ENCODE measurements at regions not wholly inside any gene's neighbourhood (a gene's known extent, or its start where the extent isn't known, plus 50 kb on each side); places are given as distances from the start of the nearest gene placed in this dataset.
"Not testable (repeated sequence)": the region's sequence is repeated elsewhere in the genome, so short reads cannot be mapped to it uniquely, and the experiment has no call there.

GRCh38 chr14:92241966-92242595 is 80.9 kb upstream of the SLC24A4 start:
- no peak for DNase-seq
- in situ Hi-C loops (cut with HindIII; ENCODE audit: low pct_ligation_motif_present, low sequenced_read_pairs): no loop called here
- TF ChIP-seq, protein P1, sequence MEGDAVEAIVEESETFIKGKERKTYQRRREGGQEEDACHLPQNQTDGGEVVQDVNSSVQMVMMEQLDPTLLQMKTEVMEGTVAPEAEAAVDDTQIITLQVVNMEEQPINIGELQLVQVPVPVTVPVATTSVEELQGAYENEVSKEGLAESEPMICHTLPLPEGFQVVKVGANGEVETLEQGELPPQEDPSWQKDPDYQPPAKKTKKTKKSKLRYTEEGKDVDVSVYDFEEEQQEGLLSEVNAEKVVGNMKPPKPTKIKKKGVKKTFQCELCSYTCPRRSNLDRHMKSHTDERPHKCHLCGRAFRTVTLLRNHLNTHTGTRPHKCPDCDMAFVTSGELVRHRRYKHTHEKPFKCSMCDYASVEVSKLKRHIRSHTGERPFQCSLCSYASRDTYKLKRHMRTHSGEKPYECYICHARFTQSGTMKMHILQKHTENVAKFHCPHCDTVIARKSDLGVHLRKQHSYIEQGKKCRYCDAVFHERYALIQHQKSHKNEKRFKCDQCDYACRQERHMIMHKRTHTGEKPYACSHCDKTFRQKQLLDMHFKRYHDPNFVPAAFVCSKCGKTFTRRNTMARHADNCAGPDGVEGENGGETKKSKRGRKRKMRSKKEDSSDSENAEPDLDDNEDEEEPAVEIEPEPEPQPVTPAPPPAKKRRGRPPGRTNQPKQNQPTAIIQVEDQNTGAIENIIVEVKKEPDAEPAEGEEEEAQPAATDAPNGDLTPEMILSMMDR (IDR thresholded peaks at IDR 0.05; ENCODE audit: low read depth, low read length, missing control alignments): no peak
- Histone ChIP-seq H3K36me3 (replicated peaks) (no peaks in the 10 kb centered on the region), H3K27me3 (replicated peaks) (no peaks in the 10 kb centered on the region), H3K4me3 (ENCODE audit: low read depth, low read length) (no peak overlapping the region), H3K27ac (no peak overlapping the region)

GRCh38 chr14:92244805-92245204 is 78.2 kb upstream of the SLC24A4 start:
- Histone ChIP-seq H3K36me3 (replicated peaks) (no peaks in the 10 kb centered on the region), H3K4me3 (ENCODE audit: low read depth, low read length) (no peak overlapping the region), H3K27ac (no peak overlapping the region), H3K27me3 (replicated peaks) (no peaks in the 10 kb centered on the region)
- TF ChIP-seq, protein P1 (IDR thresholded peaks at IDR 0.05; ENCODE audit: low read depth, low read length, missing control alignments): no peak
- in situ Hi-C loops (cut with HindIII; ENCODE audit: low pct_ligation_motif_present, low sequenced_read_pairs): no loop called here
- no peak for DNase-seq

- H3K36me3 ChIP-seq (replicated peaks): no peaks in the 10 kb centered on the region
- peaks cover 1% of the 10 kb centered on the region for H3K27me3 ChIP-seq (replicated peaks)
- TF ChIP-seq, protein P1 (IDR thresholded peaks at IDR 0.05; ENCODE audit: low read depth, low read length, missing control alignments): no peak
- H3K4me3 ChIP-seq (ENCODE audit: low read depth, low read length): no peak overlapping the region
- H3K27ac ChIP-seq: no peak overlapping the region
- in situ Hi-C loops (cut with HindIII; ENCODE audit: low pct_ligation_motif_present, low sequenced_read_pairs): no loop called here
- no peak for DNase-seq
Measured at GRCh38 chr14:92247341-92247740, 75.6 kb upstream of the SLC24A4 start.

DNA sequence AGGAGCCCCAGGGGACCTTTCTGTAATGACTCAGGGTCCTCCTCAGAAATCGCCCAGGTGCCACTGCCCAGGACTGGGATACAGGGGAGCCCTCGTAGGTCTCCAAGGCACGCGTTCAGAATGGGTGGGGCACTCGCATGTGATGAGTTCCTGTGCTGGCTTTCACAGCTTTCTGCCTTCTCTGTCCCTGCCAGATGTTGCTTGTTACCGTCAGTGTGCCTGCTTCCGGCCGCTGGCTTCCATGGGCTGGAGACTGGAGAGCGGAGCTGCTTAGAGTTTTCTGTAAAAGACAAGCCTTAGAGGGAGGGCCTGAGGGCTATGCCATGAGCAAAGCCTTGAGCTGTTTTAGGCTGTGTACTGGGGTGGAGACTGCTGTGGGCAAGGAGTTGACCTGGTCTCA is 75.0 kb upstream of the SLC24A4 start:
- no peak for DNase-seq
- Histone ChIP-seq H3K27me3 (replicated peaks) (peaks cover 3% of the 10 kb centered on the region), H3K4me3 (ENCODE audit: low read depth, low read length) (no peak overlapping the region), H3K27ac (no peak overlapping the region), H3K36me3 (replicated peaks) (no peaks in the 10 kb centered on the region)
- TF ChIP-seq, protein P1 (IDR thresholded peaks at IDR 0.05; ENCODE audit: low read depth, low read length, missing control alignments): no peak
- in situ Hi-C loops (cut with HindIII; ENCODE audit: low pct_ligation_motif_present, low sequenced_read_pairs): no loop called here

- DNase-seq: no peak
Measured at GRCh38 chr14:92248696-92249095, 74.3 kb upstream of the SLC24A4 start.

DNA sequence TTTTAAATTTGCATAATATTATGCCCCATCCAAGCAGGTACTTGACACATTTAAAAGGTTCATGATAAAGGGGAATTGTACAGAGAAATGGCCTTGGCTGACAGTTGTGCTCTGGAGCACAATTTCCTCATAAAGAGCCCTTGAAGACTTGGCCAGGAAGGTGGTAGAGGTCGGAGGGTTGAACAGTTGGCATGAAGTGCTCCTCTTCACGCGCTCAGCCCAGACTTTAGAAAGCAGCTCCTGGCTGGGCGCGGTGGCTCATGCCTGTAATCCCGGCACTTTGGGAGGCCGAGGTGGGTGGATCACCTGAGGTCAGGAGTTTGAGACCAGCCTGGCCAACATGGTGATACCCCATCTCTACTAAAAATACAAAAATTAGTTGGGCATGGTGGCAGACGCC is 72.6 kb upstream of the SLC24A4 start:
- in situ Hi-C loops (cut with HindIII; ENCODE audit: low pct_ligation_motif_present, low sequenced_read_pairs); H3K36me3 ChIP-seq (replicated peaks); H3K4me3 ChIP-seq (ENCODE audit: low read depth, low read length); H3K27ac ChIP-seq; DNase-seq: not testable (repeated sequence)
- peaks cover 13% of the 10 kb centered on the region for H3K27me3 ChIP-seq (replicated peaks)

More at GRCh38 chr14:92248696-92249095, 74.3 kb upstream of the SLC24A4 start:
- Histone ChIP-seq H3K27me3 (replicated peaks) (peaks cover 8% of the 10 kb centered on the region), H3K27ac (no peak overlapping the region), H3K36me3 (replicated peaks) (no peaks in the 10 kb centered on the region), H3K4me3 (ENCODE audit: low read depth, low read length) (no peak overlapping the region)
- in situ Hi-C loops (cut with HindIII; ENCODE audit: low pct_ligation_motif_present, low sequenced_read_pairs): no loop called here
- TF ChIP-seq, protein P1 (IDR thresholded peaks at IDR 0.05; ENCODE audit: low read depth, low read length, missing control alignments): no peak
